22Rv1 (cell line): ENCODE measurements at regions not wholly inside any gene's neighbourhood (a gene's known extent, or its start where the extent isn't known, plus 50 kb on each side); places are given as distances from the start of the nearest gene placed in this dataset.

Experiments used
- CTCF ChIP-seq: fragments of 450-650 bp; IDR thresholded peaks from 2 replicates; pipeline ENCODE4 v1.5.1; 2017; ENCODE audit warnings: mild to moderate bottlenecking
- ZFX ChIP-seq: fragments of 450-650 bp; IDR thresholded peaks from 2 replicates; pipeline ENCODE4 v1.6.1; 2017; ENCODE audit warnings: antibody characterized with exemption, borderline replicate concordance

- TF ChIP-seq CTCF = no peak
- no peak for TF ChIP-seq ZFX
Measured at GRCh38 chr13:90958866-90959265, 388.6 kb upstream of the MIR17HG start.
